ENCODE measurements at regions not wholly inside any gene's neighbourhood (a gene's known extent, or its start where the extent isn't known, plus 50 kb on each side); places are given as distances from the start of the nearest gene placed in this dataset.
"Not testable (repeated sequence)": the region's sequence is repeated elsewhere in the genome, so short reads cannot be mapped to it uniquely, and the experiment has no call there.

GRCh38 chr9:24820196-24820595 lies 274.5 kb upstream of the IZUMO3 start:
- Histone ChIP-seq H3K27ac (ENCODE audit: low read depth, low read length) (no peak overlapping the region), H3K36me3 (ENCODE audit: insufficient read depth, low read length) (no peaks in the 10 kb centered on the region), H3K79me2 (ENCODE audit: control insufficient read depth, insufficient read depth, low read length, unreplicated experiment) (no peaks in the 10 kb centered on the region), H2AFZ (ENCODE audit: low read length, unreplicated experiment) (no peak overlapping the region), H3K27me3 (ENCODE audit: insufficient read depth, low read length) (no peaks in the 10 kb centered on the region), H3K4me1 (ENCODE audit: control insufficient read depth, insufficient read depth, low read length, unreplicated experiment) (no peaks in the 10 kb centered on the region), H3K4me3 (ENCODE audit: low read depth, low read length) (no peak overlapping the region)

GRCh38 chr9:24817756-24818155 lies 272.1 kb upstream of the IZUMO3 start:
- no peaks in the 10 kb centered on the region for H3K27me3 ChIP-seq (ENCODE audit: insufficient read depth, low read length)
- H2AFZ ChIP-seq (ENCODE audit: low read length, unreplicated experiment) = no peak overlapping the region
- no peak overlapping the region for H3K27ac ChIP-seq (ENCODE audit: low read depth, low read length)
- H3K4me3 ChIP-seq (ENCODE audit: low read depth, low read length) = no peak overlapping the region
- no peaks in the 10 kb centered on the region for H3K36me3 ChIP-seq (ENCODE audit: insufficient read depth, low read length)
- no peaks in the 10 kb centered on the region for H3K79me2 ChIP-seq (ENCODE audit: control insufficient read depth, insufficient read depth, low read length, unreplicated experiment)
- H3K4me1 ChIP-seq (ENCODE audit: control insufficient read depth, insufficient read depth, low read length, unreplicated experiment) = no peaks in the 10 kb centered on the region

- Histone ChIP-seq H2AFZ (ENCODE audit: low read length, unreplicated experiment) (no peak overlapping the region), H3K4me1 (ENCODE audit: control insufficient read depth, insufficient read depth, low read length, unreplicated experiment) (no peaks in the 10 kb centered on the region), H3K36me3 (ENCODE audit: insufficient read depth, low read length) (no peaks in the 10 kb centered on the region), H3K27ac (ENCODE audit: low read depth, low read length) (no peak overlapping the region), H3K4me3 (ENCODE audit: low read depth, low read length) (no peak overlapping the region), H3K79me2 (ENCODE audit: control insufficient read depth, insufficient read depth, low read length, unreplicated experiment) (no peaks in the 10 kb centered on the region), H3K27me3 (ENCODE audit: insufficient read depth, low read length) (no peaks in the 10 kb centered on the region)
Measured at GRCh38 chr9:24816006-24816405, 270.3 kb upstream of the IZUMO3 start.

GRCh38 chr9:24801344-24801743 lies 255.6 kb upstream of the IZUMO3 start:
- Histone ChIP-seq H3K27me3 (ENCODE audit: insufficient read depth, low read length) (no peaks in the 10 kb centered on the region), H3K79me2 (ENCODE audit: control insufficient read depth, insufficient read depth, low read length, unreplicated experiment) (no peaks in the 10 kb centered on the region), H3K4me3 (ENCODE audit: low read depth, low read length) (no peak overlapping the region), H3K27ac (ENCODE audit: low read depth, low read length) (no peak overlapping the region), H2AFZ (ENCODE audit: low read length, unreplicated experiment) (no peak overlapping the region), H3K4me1 (ENCODE audit: control insufficient read depth, insufficient read depth, low read length, unreplicated experiment) (no peaks in the 10 kb centered on the region), H3K36me3 (ENCODE audit: insufficient read depth, low read length) (no peaks in the 10 kb centered on the region)

GRCh38 chr9:24793787-24794186 lies 248.1 kb upstream of the IZUMO3 start:
- Histone ChIP-seq H3K27me3 (ENCODE audit: insufficient read depth, low read length) (no peaks in the 10 kb centered on the region), H3K79me2 (ENCODE audit: control insufficient read depth, insufficient read depth, low read length, unreplicated experiment) (no peaks in the 10 kb centered on the region), H3K27ac (ENCODE audit: low read depth, low read length) (peak overlapping the region; percentile 26; the same call in 1 of the 2 replicates), H3K4me1 (ENCODE audit: control insufficient read depth, insufficient read depth, low read length, unreplicated experiment) (no peaks in the 10 kb centered on the region), H2AFZ (ENCODE audit: low read length, unreplicated experiment) (no peak overlapping the region), H3K4me3 (ENCODE audit: low read depth, low read length) (no peak overlapping the region), H3K36me3 (ENCODE audit: insufficient read depth, low read length) (no peaks in the 10 kb centered on the region)

- H3K27ac ChIP-seq (ENCODE audit: low read depth, low read length) = no peak overlapping the region
- H3K79me2 ChIP-seq (ENCODE audit: control insufficient read depth, insufficient read depth, low read length, unreplicated experiment) = no peaks in the 10 kb centered on the region
- no peak overlapping the region for H3K4me3 ChIP-seq (ENCODE audit: low read depth, low read length)
Measured at GRCh38 chr9:24776226-24776625, 230.5 kb upstream of the IZUMO3 start.

GRCh38 chr9:24774199-24774598 lies 228.5 kb upstream of the IZUMO3 start:
- H3K4me1 ChIP-seq (ENCODE audit: control insufficient read depth, insufficient read depth, low read length, unreplicated experiment); H2AFZ ChIP-seq (ENCODE audit: low read length, unreplicated experiment); H3K36me3 ChIP-seq (ENCODE audit: insufficient read depth, low read length); H3K27ac ChIP-seq (ENCODE audit: low read depth, low read length); H3K4me3 ChIP-seq (ENCODE audit: low read depth, low read length); H3K27me3 ChIP-seq (ENCODE audit: insufficient read depth, low read length); H3K79me2 ChIP-seq (ENCODE audit: control insufficient read depth, insufficient read depth, low read length, unreplicated experiment): not testable (repeated sequence)

More at GRCh38 chr9:24776226-24776625, 230.5 kb upstream of the IZUMO3 start:
- Histone ChIP-seq H3K27me3 (ENCODE audit: insufficient read depth, low read length) (no peaks in the 10 kb centered on the region), H2AFZ (ENCODE audit: low read length, unreplicated experiment) (no peak overlapping the region), H3K4me1 (ENCODE audit: control insufficient read depth, insufficient read depth, low read length, unreplicated experiment) (no peaks in the 10 kb centered on the region), H3K36me3 (ENCODE audit: insufficient read depth, low read length) (no peaks in the 10 kb centered on the region)

- Histone ChIP-seq H2AFZ (ENCODE audit: low read length, unreplicated experiment) (no peak overlapping the region), H3K79me2 (ENCODE audit: control insufficient read depth, insufficient read depth, low read length, unreplicated experiment) (no peaks in the 10 kb centered on the region), H3K36me3 (ENCODE audit: insufficient read depth, low read length) (no peaks in the 10 kb centered on the region), H3K27ac (ENCODE audit: low read depth, low read length) (no peak overlapping the region), H3K4me1 (ENCODE audit: control insufficient read depth, insufficient read depth, low read length, unreplicated experiment) (no peaks in the 10 kb centered on the region), H3K27me3 (ENCODE audit: insufficient read depth, low read length) (no peaks in the 10 kb centered on the region), H3K4me3 (ENCODE audit: low read depth, low read length) (no peak overlapping the region)
Measured at GRCh38 chr9:24766081-24766480, 220.4 kb upstream of the IZUMO3 start.

- Histone ChIP-seq H2AFZ (ENCODE audit: low read length, unreplicated experiment) (no peak overlapping the region), H3K4me1 (ENCODE audit: control insufficient read depth, insufficient read depth, low read length, unreplicated experiment) (no peaks in the 10 kb centered on the region), H3K36me3 (ENCODE audit: insufficient read depth, low read length) (no peaks in the 10 kb centered on the region), H3K4me3 (ENCODE audit: low read depth, low read length) (no peak overlapping the region), H3K27ac (ENCODE audit: low read depth, low read length) (no peak overlapping the region), H3K27me3 (ENCODE audit: insufficient read depth, low read length) (no peaks in the 10 kb centered on the region), H3K79me2 (ENCODE audit: control insufficient read depth, insufficient read depth, low read length, unreplicated experiment) (no peaks in the 10 kb centered on the region)
Measured at GRCh38 chr9:24765025-24765756, 219.5 kb upstream of the IZUMO3 start.

- Histone ChIP-seq H3K4me3 (ENCODE audit: low read depth, low read length) (no peak overlapping the region), H3K79me2 (ENCODE audit: control insufficient read depth, insufficient read depth, low read length, unreplicated experiment) (no peaks in the 10 kb centered on the region)
Measured at GRCh38 chr9:24738421-24738961, 192.8 kb upstream of the IZUMO3 start.

GRCh38 chr9:24731754-24732153 lies 186.1 kb upstream of the IZUMO3 start:
- Histone ChIP-seq H3K27ac (ENCODE audit: low read depth, low read length) (no peak overlapping the region), H2AFZ (ENCODE audit: low read length, unreplicated experiment) (no peak overlapping the region), H3K4me1 (ENCODE audit: control insufficient read depth, insufficient read depth, low read length, unreplicated experiment) (no peaks in the 10 kb centered on the region), H3K27me3 (ENCODE audit: insufficient read depth, low read length) (no peaks in the 10 kb centered on the region), H3K36me3 (ENCODE audit: insufficient read depth, low read length) (no peaks in the 10 kb centered on the region), H3K4me3 (ENCODE audit: low read depth, low read length) (no peak overlapping the region), H3K79me2 (ENCODE audit: control insufficient read depth, insufficient read depth, low read length, unreplicated experiment) (no peaks in the 10 kb centered on the region)

More at GRCh38 chr9:24738421-24738961, 192.8 kb upstream of the IZUMO3 start:
- Histone ChIP-seq H3K4me1 (ENCODE audit: control insufficient read depth, insufficient read depth, low read length, unreplicated experiment) (no peaks in the 10 kb centered on the region), H2AFZ (ENCODE audit: low read length, unreplicated experiment) (no peak overlapping the region), H3K27me3 (ENCODE audit: insufficient read depth, low read length) (no peaks in the 10 kb centered on the region), H3K27ac (ENCODE audit: low read depth, low read length) (no peak overlapping the region), H3K36me3 (ENCODE audit: insufficient read depth, low read length) (no peaks in the 10 kb centered on the region)
